ENCODE measurements at regions not wholly inside any gene's neighbourhood (a gene's known extent, or its start where the extent isn't known, plus 50 kb on each side); places are given as distances from the start of the nearest gene placed in this dataset.

- no peak overlapping the region for H3K4me3 Mint-ChIP-seq (ENCODE audit: unreplicated experiment)
- no peaks in the 10 kb centered on the region for H3K4me1 Mint-ChIP-seq (ENCODE audit: insufficient read depth, unreplicated experiment)
- peaks cover 26% of the 10 kb centered on the region for H3K27me3 Mint-ChIP-seq (ENCODE audit: insufficient read depth, unreplicated experiment)
- H3K9me3 Mint-ChIP-seq (ENCODE audit: unreplicated experiment) = peaks cover 16% of the 10 kb centered on the region
- BruUV-seq (replicated peaks) = no TSS peak
- no peak overlapping the region for H3K27ac Mint-ChIP-seq (ENCODE audit: low read depth, unreplicated experiment)
- intact Hi-C loops (cut with micrococcal nuclease) = no loop called here
- POLR2A ChIA-PET = no interaction called here
- CTCF ChIA-PET = interaction anchor here (0.7 to 0.8 kb wide), 2 partner anchors 26 to 132 kb away, joined by 3 to 5 read pairs; no protein-coding TSS in a partner anchor
- TF ChIP-seq CTCF (IDR thresholded peaks at IDR 0.05; ENCODE audit: unreplicated experiment) = no peak
- DNase-seq (ENCODE audit: unreplicated experiment) = no peak
- H3K36me3 Mint-ChIP-seq (ENCODE audit: insufficient read depth, unreplicated experiment) = no peaks in the 10 kb centered on the region
Observed at GRCh38 chr18:27473318-27473717, 288.2 kb upstream of the CHST9 start.

- ChIA-PET POLR2A (no interaction called here), CTCF (interaction anchor here (0.7 to 0.9 kb wide), 2 partner anchors 40 to 287 kb away, joined by 4 to 5 read pairs; no protein-coding TSS in a partner anchor)
- no peak for TF ChIP-seq CTCF (IDR thresholded peaks at IDR 0.05; ENCODE audit: unreplicated experiment)
- intact Hi-C loops (cut with micrococcal nuclease) = no loop called here
- Mint-ChIP-seq H3K4me1 (ENCODE audit: insufficient read depth, unreplicated experiment) (no peaks in the 10 kb centered on the region), H3K36me3 (ENCODE audit: insufficient read depth, unreplicated experiment) (no peaks in the 10 kb centered on the region), H3K27ac (ENCODE audit: low read depth, unreplicated experiment) (no peak overlapping the region), H3K27me3 (ENCODE audit: insufficient read depth, unreplicated experiment) (peaks cover 60% of the 10 kb centered on the region), H3K4me3 (ENCODE audit: unreplicated experiment) (no peak overlapping the region), H3K9me3 (ENCODE audit: unreplicated experiment) (no peaks in the 10 kb centered on the region)
- no TSS peak for BruUV-seq (replicated peaks)
- no peak for DNase-seq (ENCODE audit: unreplicated experiment)
Observed at GRCh38 chr18:27467073-27467472, 282.0 kb upstream of the CHST9 start.

- ChIA-PET POLR2A (no interaction called here), CTCF (no interaction called here)
- Mint-ChIP-seq H3K36me3 (ENCODE audit: insufficient read depth, unreplicated experiment) (no peaks in the 10 kb centered on the region), H3K4me3 (ENCODE audit: unreplicated experiment) (no peak overlapping the region), H3K4me1 (ENCODE audit: insufficient read depth, unreplicated experiment) (no peaks in the 10 kb centered on the region), H3K27me3 (ENCODE audit: insufficient read depth, unreplicated experiment) (peaks cover 62% of the 10 kb centered on the region), H3K27ac (ENCODE audit: low read depth, unreplicated experiment) (no peak overlapping the region), H3K9me3 (ENCODE audit: unreplicated experiment) (no peaks in the 10 kb centered on the region)
- TF ChIP-seq CTCF (IDR thresholded peaks at IDR 0.05; ENCODE audit: unreplicated experiment) = no peak
- intact Hi-C loops (cut with micrococcal nuclease) = no loop called here
- BruUV-seq (replicated peaks) = no TSS peak
- DNase-seq (ENCODE audit: unreplicated experiment) = no peak
Observed at GRCh38 chr18:27461957-27462356, 276.8 kb upstream of the CHST9 start.

- CTCF ChIA-PET = interaction anchor here (0.7 to 1.0 kb wide), 3 partner anchors 139 to 596 kb away, joined by 3 to 5 read pairs (median 4); no protein-coding TSS in a partner anchor
- no peaks in the 10 kb centered on the region for H3K36me3 Mint-ChIP-seq (ENCODE audit: insufficient read depth, unreplicated experiment)
- no peaks in the 10 kb centered on the region for H3K9me3 Mint-ChIP-seq (ENCODE audit: unreplicated experiment)
- no peaks in the 10 kb centered on the region for H3K4me1 Mint-ChIP-seq (ENCODE audit: insufficient read depth, unreplicated experiment)
- no peak for DNase-seq (ENCODE audit: unreplicated experiment)
- H3K27me3 Mint-ChIP-seq (ENCODE audit: insufficient read depth, unreplicated experiment) = no peaks in the 10 kb centered on the region
- no peak for TF ChIP-seq CTCF (IDR thresholded peaks at IDR 0.05; ENCODE audit: unreplicated experiment)
- intact Hi-C loops (cut with micrococcal nuclease) = no loop called here
- H3K4me3 Mint-ChIP-seq (ENCODE audit: unreplicated experiment) = no peak overlapping the region
- no peak overlapping the region for H3K27ac Mint-ChIP-seq (ENCODE audit: low read depth, unreplicated experiment)
- POLR2A ChIA-PET = interaction anchor here (0.8 kb wide), 1 partner anchor 71 kb away, joined by 4 read pairs; no protein-coding TSS in a partner anchor
- no TSS peak for BruUV-seq (replicated peaks)
Observed at GRCh38 chr18:27449104-27449503, 264.0 kb upstream of the CHST9 start.

Data from MCF 10A (cell line).